OCI-LY1 (cell line): ENCODE measurements at regions not wholly inside any gene's neighbourhood (a gene's known extent, or its start where the extent isn't known, plus 50 kb on each side); places are given as distances from the start of the nearest gene placed in this dataset.

Experiments used
- H2AFZ ChIP-seq: fragments of 200-600 bp; sonication (generic), shearing (Covaris generic); 2 replicates; pipeline ENCODE4 v1.6.0; 2014; ENCODE audit warnings: antibody characterized with exemption, mild to moderate bottlenecking, low read length
- H3F3A ChIP-seq: fragments of 200-600 bp; sonication (generic), shearing (Covaris generic); 2 replicates; pipeline ENCODE4 v1.6.0; 2014; ENCODE audit warnings: mild to moderate bottlenecking, antibody characterized with exemption, low read length, moderate library complexity; ENCODE audit not compliant: insufficient read depth
- H3K27ac ChIP-seq: fragments of 200-600 bp; sonication (generic); 2 replicates; pipeline ENCODE4 v1.5.1; 2014; ENCODE audit warnings: low read length, mixed run types, mild to moderate bottlenecking, low read depth; ENCODE audit not compliant: poor library complexity, severe bottlenecking
- H3K27me3 ChIP-seq: fragments of 200-600 bp; sonication (generic); 2 replicates; pipeline ENCODE4 v1.6.0; 2014; ENCODE audit warnings: antibody characterized with exemption, mild to moderate bottlenecking, low read length, moderate library complexity; ENCODE audit not compliant: insufficient read depth
- H3K36me3 ChIP-seq: fragments of 200-600 bp; sonication (generic); 2 replicates; pipeline ENCODE4 v1.6.1; 2014; ENCODE audit warnings: mild to moderate bottlenecking, antibody characterized with exemption, low read length, moderate library complexity, mixed read lengths; ENCODE audit not compliant: insufficient read depth
- H3K4me1 ChIP-seq: fragments of 200-600 bp; sonication (generic); 2 replicates; pipeline ENCODE4 v1.5.1; 2014; ENCODE audit warnings: mild to moderate bottlenecking, low read length, moderate library complexity; ENCODE audit not compliant: insufficient read depth, severe bottlenecking
- H3K4me2 ChIP-seq: fragments of 200-600 bp; sonication (generic), shearing (Covaris generic); 2 replicates; pipeline ENCODE4 v1.6.1; 2014; ENCODE audit warnings: low read length
- H3K4me3 ChIP-seq: fragments of 200-600 bp; sonication (generic); 2 replicates; pipeline ENCODE4 v1.5.1; 2014; ENCODE audit warnings: low read length, low read depth, mild to moderate bottlenecking, mixed read lengths; ENCODE audit not compliant: poor library complexity, severe bottlenecking
- H3K79me2 ChIP-seq: fragments of 200-600 bp; shearing (Covaris generic); 2 replicates; pipeline ENCODE4 v1.6.1; 2016; ENCODE audit warnings: mixed run types, low read length, mixed read lengths; ENCODE audit not compliant: insufficient read depth
- H3K9ac ChIP-seq: fragments of 200-600 bp; sonication (generic), shearing (Covaris generic); 2 replicates; pipeline ENCODE4 v1.6.1; 2014; ENCODE audit warnings: mild to moderate bottlenecking, low read length, mixed read lengths
- H3K9me2 ChIP-seq: fragments of 200-600 bp; sonication (generic), shearing (Covaris generic); 2 replicates; pipeline ENCODE4 v1.6.1; 2014; ENCODE audit warnings: low read depth, mild to moderate bottlenecking, low read length, mixed read lengths
- H3K9me3 ChIP-seq: fragments of 200-600 bp; shearing (Covaris generic); 2 replicates; pipeline ENCODE4 v1.6.1; 2014; ENCODE audit warnings: low read length, mixed read lengths
- H4K20me1 ChIP-seq: fragments of 200-600 bp; sonication (generic), shearing (Covaris generic); 2 replicates; pipeline ENCODE4 v1.6.0; 2016; ENCODE audit warnings: mild to moderate bottlenecking, low read length; ENCODE audit not compliant: insufficient read depth
- CTCF ChIP-seq: fragments of 200-600 bp; sonication (generic), shearing (Covaris generic); IDR thresholded peaks from 2 replicates; pipeline ENCODE4 v1.5.1; 2017; ENCODE audit warnings: mild to moderate bottlenecking, antibody characterized with exemption, low read length, moderate library complexity, mixed read lengths
- EZH2 ChIP-seq: fragments of 200-600 bp; sonication (generic), shearing (Covaris generic); IDR thresholded peaks from 2 replicates; pipeline ENCODE4 v1.8.0; 2017; ENCODE audit warnings: borderline replicate concordance, mixed run types, mild to moderate bottlenecking, antibody characterized with exemption, low read length, moderate library complexity, mixed read lengths

GRCh38 chr2:194304191-194304590 is 1352.8 kb upstream of the SLC39A10 start:
- no peak overlapping the region for H3K4me3 ChIP-seq
- H3K27me3 ChIP-seq, result no peaks in the 10 kb centered on the region
- no peaks in the 10 kb centered on the region for H3K4me1 ChIP-seq
- H3F3A ChIP-seq, result no peaks in the 10 kb centered on the region
- no peaks in the 10 kb centered on the region for H4K20me1 ChIP-seq
- no peaks in the 10 kb centered on the region for H3K9me2 ChIP-seq
- no peaks in the 10 kb centered on the region for H3K79me2 ChIP-seq
- no peak overlapping the region for H3K4me2 ChIP-seq
- H3K9me3 ChIP-seq, result no peaks in the 10 kb centered on the region
- no peak for TF ChIP-seq CTCF
- TF ChIP-seq EZH2, result no peak
- H3K27ac ChIP-seq, result no peak overlapping the region
- H3K9ac ChIP-seq, result no peak overlapping the region
- no peak overlapping the region for H2AFZ ChIP-seq
- no peaks in the 10 kb centered on the region for H3K36me3 ChIP-seq

- Histone ChIP-seq H2AFZ (no peak overlapping the region), H3K9me3 (no peaks in the 10 kb centered on the region), H3K79me2 (no peaks in the 10 kb centered on the region), H3K9me2 (no peaks in the 10 kb centered on the region), H3K9ac (no peak overlapping the region), H3K4me2 (no peak overlapping the region), H3K4me3 (no peak overlapping the region), H3K4me1 (no peaks in the 10 kb centered on the region), H3F3A (no peaks in the 10 kb centered on the region), H3K27me3 (no peaks in the 10 kb centered on the region), H3K27ac (no peak overlapping the region), H4K20me1 (no peaks in the 10 kb centered on the region), H3K36me3 (no peaks in the 10 kb centered on the region)
- TF ChIP-seq CTCF (no peak), EZH2 (no peak)
Observed at GRCh38 chr2:194301946-194302345, 1355.1 kb upstream of the SLC39A10 start.

GRCh38 chr2:194294156-194294555 is 1362.9 kb upstream of the SLC39A10 start:
- Histone ChIP-seq H4K20me1 (no peaks in the 10 kb centered on the region), H3K27me3 (no peaks in the 10 kb centered on the region), H3K4me1 (no peaks in the 10 kb centered on the region), H3K36me3 (no peaks in the 10 kb centered on the region), H3K79me2 (no peaks in the 10 kb centered on the region), H3K4me3 (no peak overlapping the region), H3K27ac (no peak overlapping the region), H3K4me2 (no peak overlapping the region), H2AFZ (no peak overlapping the region), H3K9me2 (no peaks in the 10 kb centered on the region), H3K9ac (no peak overlapping the region), H3K9me3 (no peaks in the 10 kb centered on the region), H3F3A (no peaks in the 10 kb centered on the region)
- no peak for TF ChIP-seq EZH2
- TF ChIP-seq CTCF, result no peak
